ENCODE measurements at regions not wholly inside any gene's neighbourhood (a gene's known extent, or its start where the extent isn't known, plus 50 kb on each side); places are given as distances from the start of the nearest gene placed in this dataset.
"Not testable (repeated sequence)": the region's sequence is repeated elsewhere in the genome, so short reads cannot be mapped to it uniquely, and the experiment has no call there.

DNA sequence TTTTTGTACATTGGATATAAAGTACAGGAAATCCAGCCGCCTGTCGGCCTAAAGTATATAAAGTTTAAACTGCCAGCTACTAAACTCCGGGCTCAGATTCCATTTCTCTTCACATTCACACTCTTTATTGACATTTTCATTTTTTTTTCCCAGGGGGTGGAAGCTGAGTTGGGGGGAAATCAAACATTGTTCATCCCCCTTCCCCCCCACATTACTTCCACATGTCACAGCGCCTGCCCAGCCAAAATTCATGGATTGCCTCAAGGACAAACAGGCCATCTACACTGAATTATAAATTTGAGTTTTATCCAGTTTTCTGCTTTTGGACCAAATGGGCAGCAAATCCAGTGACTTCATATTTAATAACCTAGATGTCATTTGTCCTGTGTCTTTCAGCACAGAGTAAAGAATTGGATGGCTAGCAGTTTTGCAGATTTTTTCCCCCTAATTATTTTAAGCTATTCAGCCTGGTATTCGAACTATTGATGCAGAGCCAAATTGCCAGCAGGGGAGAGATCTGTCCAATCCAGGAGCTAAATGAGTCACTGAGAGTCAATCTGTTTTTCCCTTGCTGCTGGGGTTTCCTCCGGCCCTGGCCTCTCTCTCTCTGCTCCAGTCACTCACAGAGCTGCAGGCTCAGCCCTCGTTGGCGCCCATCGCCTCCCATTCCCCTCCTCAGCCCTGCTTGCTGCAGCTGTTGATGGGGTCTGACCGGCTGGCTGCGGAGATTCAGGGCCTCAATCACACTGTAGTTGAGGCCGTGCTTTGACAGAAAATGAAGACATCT, 98.0 kb downstream of the LMO4 start:
- in situ Hi-C loops (cut with MboI; ENCODE audit: low sequenced_read_pairs, unreplicated experiment) = no loop called here
- DNase-seq (ENCODE audit: low spot score) = no peak
- TF ChIP-seq, protein P1, sequence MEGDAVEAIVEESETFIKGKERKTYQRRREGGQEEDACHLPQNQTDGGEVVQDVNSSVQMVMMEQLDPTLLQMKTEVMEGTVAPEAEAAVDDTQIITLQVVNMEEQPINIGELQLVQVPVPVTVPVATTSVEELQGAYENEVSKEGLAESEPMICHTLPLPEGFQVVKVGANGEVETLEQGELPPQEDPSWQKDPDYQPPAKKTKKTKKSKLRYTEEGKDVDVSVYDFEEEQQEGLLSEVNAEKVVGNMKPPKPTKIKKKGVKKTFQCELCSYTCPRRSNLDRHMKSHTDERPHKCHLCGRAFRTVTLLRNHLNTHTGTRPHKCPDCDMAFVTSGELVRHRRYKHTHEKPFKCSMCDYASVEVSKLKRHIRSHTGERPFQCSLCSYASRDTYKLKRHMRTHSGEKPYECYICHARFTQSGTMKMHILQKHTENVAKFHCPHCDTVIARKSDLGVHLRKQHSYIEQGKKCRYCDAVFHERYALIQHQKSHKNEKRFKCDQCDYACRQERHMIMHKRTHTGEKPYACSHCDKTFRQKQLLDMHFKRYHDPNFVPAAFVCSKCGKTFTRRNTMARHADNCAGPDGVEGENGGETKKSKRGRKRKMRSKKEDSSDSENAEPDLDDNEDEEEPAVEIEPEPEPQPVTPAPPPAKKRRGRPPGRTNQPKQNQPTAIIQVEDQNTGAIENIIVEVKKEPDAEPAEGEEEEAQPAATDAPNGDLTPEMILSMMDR (IDR thresholded peaks at IDR 0.05; ENCODE audit: borderline replicate concordance, control extremely low read depth, extremely low read depth, insufficient read depth, missing control alignments) = no peak

GRCh38 chr1:87428367-87428766, 99.7 kb downstream of the LMO4 start:
- DNase-seq (ENCODE audit: low spot score) = no peak
- in situ Hi-C loops (cut with MboI; ENCODE audit: low sequenced_read_pairs, unreplicated experiment) = no loop called here
- TF ChIP-seq, protein P1 (IDR thresholded peaks at IDR 0.05; ENCODE audit: borderline replicate concordance, control extremely low read depth, extremely low read depth, insufficient read depth, missing control alignments) = no peak

DNA sequence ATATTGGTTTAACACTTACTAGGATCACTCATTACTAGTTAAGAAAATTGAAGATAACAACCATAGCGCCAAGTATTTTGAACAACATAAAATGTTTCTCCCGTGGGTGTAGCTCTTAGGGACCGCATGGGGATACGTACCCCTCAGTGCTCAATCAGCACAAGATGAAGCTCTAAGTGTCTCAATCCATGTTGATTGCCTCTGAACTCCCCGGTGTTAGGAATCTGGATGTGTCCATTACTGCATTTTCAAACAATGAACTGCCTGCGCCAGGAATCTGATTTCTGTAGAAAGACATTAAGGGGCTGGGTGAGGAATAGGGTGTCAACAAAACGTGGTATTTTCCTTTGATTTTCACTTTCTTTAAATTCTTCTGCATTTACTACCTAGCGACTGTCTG, 100.2 kb downstream of the LMO4 start:
- in situ Hi-C loops (cut with MboI; ENCODE audit: low sequenced_read_pairs, unreplicated experiment) = no loop called here
- DNase-seq (ENCODE audit: low spot score) = no peak
- TF ChIP-seq, protein P1 (IDR thresholded peaks at IDR 0.05; ENCODE audit: borderline replicate concordance, control extremely low read depth, extremely low read depth, insufficient read depth, missing control alignments) = no peak

GRCh38 chr1:87432685-87433084, 104.0 kb downstream of the LMO4 start:
- no peak for DNase-seq (ENCODE audit: low spot score)
- TF ChIP-seq, protein P1 (IDR thresholded peaks at IDR 0.05; ENCODE audit: borderline replicate concordance, control extremely low read depth, extremely low read depth, insufficient read depth, missing control alignments) = no peak
- in situ Hi-C loops (cut with MboI; ENCODE audit: low sequenced_read_pairs, unreplicated experiment) = no loop called here

DNA sequence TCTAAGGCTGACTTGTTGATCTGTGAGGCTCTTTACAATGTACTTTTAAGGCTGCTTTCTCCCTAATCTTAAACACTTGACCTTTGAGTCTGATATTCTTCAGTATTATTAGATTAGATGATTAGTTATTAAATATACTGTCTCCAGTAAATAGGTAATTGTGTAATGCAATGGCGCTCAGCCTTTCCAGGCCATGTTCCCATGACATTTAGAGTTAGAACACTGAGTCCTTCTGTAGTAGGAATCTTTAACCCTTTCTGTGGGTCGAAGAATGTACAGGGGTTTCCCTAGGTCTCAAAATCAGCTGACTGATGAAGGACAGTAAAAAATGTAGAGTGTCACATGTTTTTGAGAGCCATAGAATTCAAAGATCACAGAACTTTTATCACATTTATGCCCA, 104.4 kb downstream of the LMO4 start:
- in situ Hi-C loops (cut with MboI; ENCODE audit: low sequenced_read_pairs, unreplicated experiment) = not testable (repeated sequence)

DNA sequence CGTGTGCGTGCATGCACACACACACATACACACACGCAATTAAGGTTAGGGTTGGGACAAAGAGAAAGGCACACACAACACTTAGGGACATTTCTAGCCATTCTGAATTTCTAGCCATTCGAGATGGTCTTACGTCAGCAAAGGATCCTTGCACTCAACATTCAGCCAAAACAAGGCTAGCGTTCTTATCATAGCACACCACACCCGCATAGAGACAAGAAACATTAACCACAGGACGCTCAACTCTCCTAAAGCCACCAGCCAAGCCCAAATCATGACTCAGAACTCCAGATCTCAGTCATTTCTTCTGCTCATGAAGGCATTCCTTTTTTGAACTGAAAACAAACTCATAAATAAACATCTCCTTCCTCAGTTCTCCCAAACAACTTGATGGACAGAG, 106.8 kb downstream of the LMO4 start:
- in situ Hi-C loops (cut with MboI; ENCODE audit: low sequenced_read_pairs, unreplicated experiment) = no loop called here
- TF ChIP-seq, protein P1 (IDR thresholded peaks at IDR 0.05; ENCODE audit: borderline replicate concordance, control extremely low read depth, extremely low read depth, insufficient read depth, missing control alignments) = no peak

More for the DNA sequence above, 104.4 kb downstream of the LMO4 start:
- DNase-seq (ENCODE audit: low spot score) = not testable (repeated sequence)

GRCh38 chr1:87436115-87436514, 107.4 kb downstream of the LMO4 start:
- DNase-seq (ENCODE audit: low spot score); in situ Hi-C loops (cut with MboI; ENCODE audit: low sequenced_read_pairs, unreplicated experiment): not testable (repeated sequence)

More for the DNA sequence above, 106.8 kb downstream of the LMO4 start:
- no peak for DNase-seq (ENCODE audit: low spot score)
